Psoas muscle (tissue), 7 donors: ENCODE measurements at regions not wholly inside any gene's neighbourhood (a gene's known extent, or its start where the extent isn't known, plus 50 kb on each side); places are given as distances from the start of the nearest gene placed in this dataset.

Experiments used
- ATAC-seq, 4 donors: fragments of 200-7000 bp; cut with Tn5 transposase; one replicate each; pipeline ENCODE4 v1.9.1; 2020; ENCODE audit warnings: moderate library complexity in 3 of 4, mild to moderate bottlenecking in 2 of 4
- DNase-seq, 2 donors: peaks; one replicate each; pipeline ENCODE4 v3.0.0-alpha.2; 2020
- H3K27ac ChIP-seq: fragments of 200-600 bp; one replicate; pipeline ENCODE4 v1.8.0; 2022
- H3K27me3 ChIP-seq, 3 donors: fragments of 200-600 bp in 1 of 3; one replicate each; pipeline versions ENCODE4 v1.6.1 to v1.8.0; 2013 to 2022; ENCODE audit warnings: low read length in 2 of 3, mild to moderate bottlenecking in 2 of 3, moderate library complexity in 1 of 3; ENCODE audit not compliant: insufficient read depth in 3 of 3
- H3K36me3 ChIP-seq, 2 donors: fragments of 200-600 bp in 1 of 2; one replicate each; pipeline versions ENCODE4 v1.6.1 to v1.8.0; 2013 to 2022; ENCODE audit warnings: low read depth in 1 of 2, mild to moderate bottlenecking in 1 of 2, moderate library complexity in 1 of 2; ENCODE audit not compliant: insufficient read depth in 1 of 2
- H3K4me1 ChIP-seq: fragments of 200-600 bp; one replicate; pipeline ENCODE4 v1.8.0; 2022
- H3K4me3 ChIP-seq: fragments of 200-600 bp; one replicate; pipeline ENCODE4 v1.8.0; 2022; ENCODE audit warnings: mild to moderate bottlenecking
- H3K9me3 ChIP-seq: fragments of 200-600 bp; one replicate; pipeline ENCODE4 v1.8.0; 2022
- CTCF ChIP-seq: fragments of 200-600 bp; IDR thresholded peaks from one replicate; pipeline ENCODE4 v1.8.0; 2022; ENCODE audit warnings: antibody characterized with exemption
- WGBS, 3 donors: extraction: QIAGEN DNeasy Blood & Tissue Kit; methylation state at CpG; one replicate each; pipeline versions ENCODE4 v1.1.6 to v1.1.7; 2013; 5-methylcytosine and 5-hydroxymethylcytosine counted together
- intact Hi-C, 2 donors: fragments of 100-400 bp; cut with DNase I; formaldehyde crosslinking; loops; one replicate each; pipeline versions ENCODE4 v1.11.0 to v1.14.2; 2022
- donor health status: healthy with polysubstance abuse.
- donor health status: DM: no; HTN: no; CAD: no; lungs with moderate emphysema.
- donor health status: Bipolar disorder and iron deficiency.
- donor health status: healthy.
- donor health status: DM: yes; HTN: yes; CAD: no.
- donor health status: DM: no; HTN: no; CAD: no.
- donor health status: DM: yes; HTN: yes; CAD: no.

- ATAC-seq (no peak), DNase-seq (no peak)
- TF ChIP-seq CTCF = no peak
- 79 to 90% (median 84%) methylated on average over 6 of the region's 6 CpGs for WGBS, 3 donors
- no peak overlapping the region for H3K27ac ChIP-seq
- no peaks in the 10 kb centered on the region for H3K9me3 ChIP-seq
- intact Hi-C loops = no loop called here
- peaks cover 0 to 3% (median 0%) of the 10 kb centered on the region in 3 donors for H3K27me3 ChIP-seq
- H3K4me3 ChIP-seq = no peak overlapping the region
- no peaks in the 10 kb centered on the region for H3K36me3 ChIP-seq
- peaks cover 3% of the 10 kb centered on the region for H3K4me1 ChIP-seq
These were observed 50.8 kb upstream of the PRDM11 start for GRCh38 chr11:45095691-45096010.

GRCh38 chr11:45096636-45097035, 49.8 kb upstream of the PRDM11 start:
- ATAC-seq = no peak
- Histone ChIP-seq H3K9me3 (no peaks in the 10 kb centered on the region), H3K4me3 (no peak overlapping the region), H3K36me3 (no peaks in the 10 kb centered on the region), H3K27ac (no peak overlapping the region), H3K27me3 (peaks cover 0 to 3% (median 2%) of the 10 kb centered on the region in 3 donors), H3K4me1 (no peaks in the 10 kb centered on the region)
- no peak for DNase-seq
- WGBS, 3 donors = 38 to 54% (median 50%) methylated on average over 4 of the region's 4 CpGs
- TF ChIP-seq CTCF = no peak
- intact Hi-C loops = no loop called here
